Fibroblast of villous mesenchyme (primary cell): ENCODE measurements at regions not wholly inside any gene's neighbourhood (a gene's known extent, or its start where the extent isn't known, plus 50 kb on each side); places are given as distances from the start of the nearest gene placed in this dataset.

Experiments
- DNase-seq: peaks from one replicate; pipeline ENCODE4 v3.0.0-alpha.2; 2010; ENCODE audit warnings: low read depth
- H3K4me3 ChIP-seq: 2 replicates; pipeline ENCODE4 v1.5.1; 2011; ENCODE audit warnings: low read depth, mild to moderate bottlenecking, low read length
- TF ChIP-seq, protein P1 (sequence below): IDR thresholded peaks from 2 replicates; pipeline ENCODE4 v1.5.1; 2012; ENCODE audit warnings: low read depth, mild to moderate bottlenecking, low read length; ENCODE audit not compliant: insufficient read depth

GRCh38 chr20:40931410-40932044 is 97.1 kb upstream of the TOP1 start:
- no peak for DNase-seq
- TF ChIP-seq, protein P1, sequence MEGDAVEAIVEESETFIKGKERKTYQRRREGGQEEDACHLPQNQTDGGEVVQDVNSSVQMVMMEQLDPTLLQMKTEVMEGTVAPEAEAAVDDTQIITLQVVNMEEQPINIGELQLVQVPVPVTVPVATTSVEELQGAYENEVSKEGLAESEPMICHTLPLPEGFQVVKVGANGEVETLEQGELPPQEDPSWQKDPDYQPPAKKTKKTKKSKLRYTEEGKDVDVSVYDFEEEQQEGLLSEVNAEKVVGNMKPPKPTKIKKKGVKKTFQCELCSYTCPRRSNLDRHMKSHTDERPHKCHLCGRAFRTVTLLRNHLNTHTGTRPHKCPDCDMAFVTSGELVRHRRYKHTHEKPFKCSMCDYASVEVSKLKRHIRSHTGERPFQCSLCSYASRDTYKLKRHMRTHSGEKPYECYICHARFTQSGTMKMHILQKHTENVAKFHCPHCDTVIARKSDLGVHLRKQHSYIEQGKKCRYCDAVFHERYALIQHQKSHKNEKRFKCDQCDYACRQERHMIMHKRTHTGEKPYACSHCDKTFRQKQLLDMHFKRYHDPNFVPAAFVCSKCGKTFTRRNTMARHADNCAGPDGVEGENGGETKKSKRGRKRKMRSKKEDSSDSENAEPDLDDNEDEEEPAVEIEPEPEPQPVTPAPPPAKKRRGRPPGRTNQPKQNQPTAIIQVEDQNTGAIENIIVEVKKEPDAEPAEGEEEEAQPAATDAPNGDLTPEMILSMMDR = no peak
- H3K4me3 ChIP-seq = no peak overlapping the region

GRCh38 chr20:40932436-40932835 is 96.2 kb upstream of the TOP1 start:
- H3K4me3 ChIP-seq = no peak overlapping the region
- TF ChIP-seq, protein P1 = no peak
- DNase-seq = no peak

DNA sequence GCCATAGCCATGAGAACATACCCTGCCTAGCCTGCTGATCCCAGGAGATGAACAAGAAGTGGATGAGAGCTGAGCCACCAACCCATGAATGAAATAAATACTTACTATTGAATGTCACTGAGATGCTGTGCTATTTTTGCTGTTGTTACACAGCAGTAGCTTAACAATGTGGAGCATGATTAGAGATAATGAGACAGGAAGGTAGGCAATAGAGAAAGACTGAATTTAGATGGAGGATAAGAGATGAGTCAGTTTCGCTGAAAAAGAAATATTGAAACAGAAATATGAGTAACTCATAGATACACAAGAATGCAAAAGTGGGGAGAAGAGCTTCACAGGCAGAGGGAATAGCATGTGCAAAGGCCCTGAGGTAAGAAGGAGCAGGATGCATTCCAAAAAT is 94.9 kb upstream of the TOP1 start:
- H3K4me3 ChIP-seq = no peak overlapping the region
- DNase-seq = no peak
- TF ChIP-seq, protein P1 = no peak

DNA sequence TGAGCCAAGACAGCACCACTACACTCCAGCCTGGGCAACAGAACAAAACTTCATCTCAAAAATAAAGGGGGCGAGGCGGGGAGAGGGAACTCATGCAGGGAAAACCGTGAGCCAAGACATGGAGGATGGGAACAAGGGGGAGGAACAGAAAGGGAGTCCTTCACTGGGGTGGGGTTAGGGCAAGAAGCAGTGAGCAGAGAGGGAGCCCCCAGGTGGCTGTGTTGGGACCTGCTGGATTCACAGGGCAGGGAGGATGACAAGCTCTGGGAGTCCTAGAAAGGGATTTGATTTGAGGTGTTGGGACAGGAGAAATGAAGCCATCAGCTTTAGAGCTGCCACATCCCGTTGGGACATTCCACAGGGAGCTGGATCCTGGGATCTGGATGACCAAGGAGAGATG is 90.6 kb upstream of the TOP1 start:
- TF ChIP-seq, protein P1 = peak; percentile 21
- no peak overlapping the region for H3K4me3 ChIP-seq
- DNase-seq = no peak

DNA sequence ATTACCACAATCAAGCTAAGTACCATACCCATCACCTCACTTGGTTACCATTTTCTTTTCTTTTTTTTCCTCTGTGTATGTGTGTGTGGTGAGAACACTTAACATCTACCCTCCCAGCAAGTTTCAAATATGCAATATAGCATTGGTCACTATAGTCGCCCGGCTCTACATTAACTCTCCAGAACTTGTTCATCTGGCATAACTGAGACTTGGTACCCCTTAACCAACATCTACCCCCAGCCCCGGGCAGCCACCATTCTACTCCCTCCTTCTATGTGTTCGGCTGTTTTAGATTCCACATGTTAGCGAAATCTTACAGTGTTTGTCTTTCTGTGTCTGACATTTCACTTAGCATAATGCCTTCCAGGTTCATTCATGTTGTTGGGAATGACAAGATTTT is 89.0 kb upstream of the TOP1 start:
- TF ChIP-seq, protein P1 = no peak
- no peak for DNase-seq
- H3K4me3 ChIP-seq = no peak overlapping the region

DNA sequence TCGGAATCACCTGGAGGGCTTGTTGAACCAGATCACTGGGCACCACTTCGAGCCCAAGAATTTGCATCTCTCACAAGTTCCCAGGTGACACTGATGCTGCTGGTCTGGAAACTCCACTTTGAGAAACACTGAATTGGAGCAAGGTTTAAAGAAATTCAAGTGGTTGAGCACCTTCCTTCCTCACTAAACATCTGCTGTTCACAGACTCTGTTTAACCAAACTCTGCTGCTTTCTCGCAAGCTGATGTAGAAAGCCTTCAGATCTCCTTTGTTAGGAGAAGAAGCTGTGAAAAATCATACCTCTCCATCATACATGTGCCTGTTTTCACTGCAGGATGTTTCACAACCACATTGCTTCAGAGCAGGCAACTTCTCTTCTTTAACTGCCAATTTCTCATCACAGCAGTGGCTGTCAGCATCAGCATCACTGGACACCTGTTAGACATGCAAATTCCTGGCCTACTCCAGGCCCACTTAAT is 87.5 kb upstream of the TOP1 start:
- H3K4me3 ChIP-seq = no peak overlapping the region
- DNase-seq = no peak
- TF ChIP-seq, protein P1 = no peak

DNA sequence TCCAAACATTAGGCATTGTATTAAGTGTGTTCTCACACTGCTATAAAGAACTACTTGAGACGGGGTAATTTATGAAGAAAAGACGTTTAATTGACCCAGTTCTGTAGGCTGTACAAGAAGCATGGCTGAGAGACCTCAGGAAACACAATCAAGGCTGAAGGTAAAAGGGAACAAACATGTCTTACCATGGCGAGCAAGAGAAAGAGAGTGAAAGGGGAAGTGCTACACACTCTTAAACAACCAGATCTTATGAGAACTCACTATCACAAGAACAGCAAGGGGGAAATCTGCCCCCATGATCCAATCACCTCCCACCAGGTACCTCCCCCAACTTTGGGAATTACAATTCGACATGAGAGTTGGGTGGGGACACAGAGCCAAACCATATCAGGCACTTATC is 86.6 kb upstream of the TOP1 start:
- DNase-seq = no peak
- H3K4me3 ChIP-seq = no peak overlapping the region
- TF ChIP-seq, protein P1 = no peak
